Liver (tissue), 8 donors: ENCODE measurements at regions not wholly inside any gene's neighbourhood (a gene's known extent, or its start where the extent isn't known, plus 50 kb on each side); places are given as distances from the start of the nearest gene placed in this dataset.

Experiments
- DNase-seq: peaks from one replicate; pipeline ENCODE4 v3.0.0-alpha.2; 2017; ENCODE audit warnings: low spot score
- H3K27ac ChIP-seq, 2 donors: one replicate each; pipeline ENCODE4 v1.7.0; 2013; ENCODE audit warnings: inconsistent platforms in 2 of 2, low read length in 2 of 2, control low read depth in 1 of 2, low read depth in 1 of 2, mild to moderate bottlenecking in 1 of 2
- H3K27me3 ChIP-seq, 4 donors: one replicate each; pipeline versions ENCODE4 v1.6.1 to v1.7.0; 2013; ENCODE audit warnings: low read length in 3 of 4, inconsistent platforms in 1 of 4, mild to moderate bottlenecking in 1 of 4, moderate library complexity in 1 of 4; ENCODE audit not compliant: control insufficient read depth in 4 of 4, insufficient read depth in 4 of 4
- H3K36me3 ChIP-seq, 4 donors: one replicate each; pipeline versions ENCODE4 v1.6.1 to v1.7.0; 2013; ENCODE audit warnings: low read length in 3 of 4, mild to moderate bottlenecking in 3 of 4, low read depth in 1 of 4, moderate library complexity in 1 of 4; ENCODE audit not compliant: control insufficient read depth in 4 of 4, insufficient read depth in 3 of 4
- H3K4me1 ChIP-seq, 4 donors: one replicate each; pipeline versions ENCODE4 v1.6.1 to v1.7.0; 2013; ENCODE audit warnings: low read length in 3 of 4, mild to moderate bottlenecking in 3 of 4, moderate library complexity in 1 of 4; ENCODE audit not compliant: control insufficient read depth in 4 of 4, insufficient read depth in 4 of 4
- H3K4me3 ChIP-seq, 3 donors: one replicate each; pipeline versions ENCODE4 v1.6.1 to v1.7.0; 2013; ENCODE audit warnings: low read length in 3 of 3, control low read depth in 1 of 3, low read depth in 1 of 3, mild to moderate bottlenecking in 1 of 3
- H3K9ac ChIP-seq, 2 donors: one replicate each; pipeline ENCODE4 v1.7.0; 2013; ENCODE audit warnings: low read length in 2 of 2, mild to moderate bottlenecking in 2 of 2, moderate library complexity in 2 of 2, control low read depth in 1 of 2, low read depth in 1 of 2
- H3K9me3 ChIP-seq, 4 donors: one replicate each; pipeline versions ENCODE4 v1.6.1 to v1.7.0; 2013; ENCODE audit warnings: low read length in 3 of 4; ENCODE audit not compliant: control insufficient read depth in 4 of 4
- EGR1 ChIP-seq, 2 donors: IDR thresholded peaks; 2 replicates each; pipeline ENCODE4 v1.6.1; 2016 to 2018; ENCODE audit warnings: antibody characterized with exemption in 2 of 2, low read depth in 2 of 2
- FOXA1 ChIP-seq: IDR thresholded peaks from 2 replicates; pipeline ENCODE4 v1.6.1; 2016; ENCODE audit warnings: antibody characterized with exemption
- FOXA2 ChIP-seq: IDR thresholded peaks from 2 replicates; pipeline ENCODE4 v1.6.1; 2016; ENCODE audit warnings: antibody characterized with exemption
- GABPA ChIP-seq, 2 donors: IDR thresholded peaks in 1 of 2; conservative IDR thresholded peaks in 1 of 2; 2 replicates each; pipeline ENCODE4 v1.6.1; 2016; ENCODE audit warnings: antibody characterized with exemption in 2 of 2, mild to moderate bottlenecking in 1 of 2, moderate library complexity in 1 of 2
- HNF4A ChIP-seq, 2 donors: conservative IDR thresholded peaks; 2 replicates each; pipeline ENCODE4 v1.6.1; 2016; ENCODE audit warnings: antibody characterized with exemption in 2 of 2, mild to moderate bottlenecking in 2 of 2
- HNF4G ChIP-seq: IDR thresholded peaks from 2 replicates; pipeline ENCODE4 v1.6.1; 2016; ENCODE audit warnings: antibody characterized with exemption
- JUND ChIP-seq, 2 donors: IDR thresholded peaks; 2 replicates each; pipeline ENCODE4 v1.6.1; 2016; ENCODE audit warnings: antibody characterized with exemption in 2 of 2
- NR2F2 ChIP-seq: IDR thresholded peaks from 2 replicates; pipeline ENCODE4 v1.6.1; 2016; ENCODE audit warnings: antibody characterized with exemption
- RAD21 ChIP-seq, 2 donors: IDR thresholded peaks; 2 replicates each; pipeline ENCODE4 v1.6.1; 2016; ENCODE audit warnings: antibody characterized with exemption in 2 of 2, mild to moderate bottlenecking in 2 of 2
- RXRA ChIP-seq, 2 donors: IDR thresholded peaks; 2 replicates each; pipeline ENCODE4 v1.6.1; 2017 to 2018; ENCODE audit warnings: antibody characterized with exemption in 2 of 2, mild to moderate bottlenecking in 1 of 2
- TAF1 ChIP-seq: conservative IDR thresholded peaks from 2 replicates; pipeline ENCODE4 v1.6.1; 2016; ENCODE audit warnings: antibody characterized with exemption, mild to moderate bottlenecking
- YY1 ChIP-seq: IDR thresholded peaks from 2 replicates; pipeline ENCODE4 v1.6.1; 2016; ENCODE audit warnings: antibody characterized with exemption, mild to moderate bottlenecking
- WGBS: extraction: QIAGEN DNeasy Blood & Tissue Kit; methylation state at CpG from one replicate; pipeline ENCODE4 v1.1.7; 2013; 5-methylcytosine and 5-hydroxymethylcytosine counted together
- TF ChIP-seq, protein P1 (sequence below): IDR thresholded peaks from 2 replicates; pipeline ENCODE4 v1.6.1; 2016; ENCODE audit warnings: antibody characterized with exemption, mild to moderate bottlenecking
- TF ChIP-seq, protein P2 (sequence below): fragments of 150-350 bp; IDR thresholded peaks from 2 replicates; pipeline ENCODE4 v1.5.1; 2017; ENCODE audit warnings: improper control_type of control experiment, low read depth, low read length; ENCODE audit not compliant: missing input control
- TF ChIP-seq, protein P3 (sequence below): IDR thresholded peaks from 2 replicates; pipeline ENCODE4 v1.6.1; 2016; ENCODE audit warnings: antibody characterized with exemption
- TF ChIP-seq, protein P4 (sequence below): IDR thresholded peaks from 2 replicates; pipeline ENCODE4 v1.6.1; 2016; ENCODE audit warnings: antibody characterized with exemption
- TF ChIP-seq, protein P5 (sequence below): IDR thresholded peaks from 2 replicates; pipeline ENCODE4 v1.6.1; 2016; ENCODE audit warnings: antibody characterized with exemption
- donor health status: healthy.
- donor health status: healthy.
- donor health status: healthy.
- donor health status: healthy.
- donor health status: healthy.

DNA sequence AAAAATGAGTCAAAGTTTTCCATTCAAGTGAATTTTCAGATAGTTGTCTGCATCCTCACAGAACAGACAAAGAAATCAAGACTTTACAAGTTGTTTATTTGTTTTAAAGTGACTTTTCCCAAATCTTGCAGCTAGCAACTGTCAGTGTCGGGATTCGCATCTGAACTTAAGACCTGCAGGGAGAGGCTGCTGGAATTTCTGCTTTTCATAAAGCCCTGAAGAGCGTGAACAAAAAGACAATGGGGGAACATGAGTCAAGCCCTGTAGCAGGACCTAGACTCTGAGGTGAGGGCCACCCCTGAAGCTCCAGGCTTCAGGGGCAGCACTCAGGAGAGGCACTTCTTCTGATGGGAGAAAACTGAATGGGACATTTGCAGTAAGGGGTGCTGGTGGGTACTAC lies 108.2 kb upstream of the CTAGE1 start:
- H3K27me3 ChIP-seq: no peaks in the 10 kb centered on the region
- no peak for DNase-seq
- no peak overlapping the region for H3K4me3 ChIP-seq
- no peaks in the 10 kb centered on the region for H3K9me3 ChIP-seq
- peaks cover 0 to 5% (median 0%) of the 10 kb centered on the region in 4 donors for H3K4me1 ChIP-seq
- H3K9ac ChIP-seq: no peak overlapping the region
- TF ChIP-seq, protein P1, sequence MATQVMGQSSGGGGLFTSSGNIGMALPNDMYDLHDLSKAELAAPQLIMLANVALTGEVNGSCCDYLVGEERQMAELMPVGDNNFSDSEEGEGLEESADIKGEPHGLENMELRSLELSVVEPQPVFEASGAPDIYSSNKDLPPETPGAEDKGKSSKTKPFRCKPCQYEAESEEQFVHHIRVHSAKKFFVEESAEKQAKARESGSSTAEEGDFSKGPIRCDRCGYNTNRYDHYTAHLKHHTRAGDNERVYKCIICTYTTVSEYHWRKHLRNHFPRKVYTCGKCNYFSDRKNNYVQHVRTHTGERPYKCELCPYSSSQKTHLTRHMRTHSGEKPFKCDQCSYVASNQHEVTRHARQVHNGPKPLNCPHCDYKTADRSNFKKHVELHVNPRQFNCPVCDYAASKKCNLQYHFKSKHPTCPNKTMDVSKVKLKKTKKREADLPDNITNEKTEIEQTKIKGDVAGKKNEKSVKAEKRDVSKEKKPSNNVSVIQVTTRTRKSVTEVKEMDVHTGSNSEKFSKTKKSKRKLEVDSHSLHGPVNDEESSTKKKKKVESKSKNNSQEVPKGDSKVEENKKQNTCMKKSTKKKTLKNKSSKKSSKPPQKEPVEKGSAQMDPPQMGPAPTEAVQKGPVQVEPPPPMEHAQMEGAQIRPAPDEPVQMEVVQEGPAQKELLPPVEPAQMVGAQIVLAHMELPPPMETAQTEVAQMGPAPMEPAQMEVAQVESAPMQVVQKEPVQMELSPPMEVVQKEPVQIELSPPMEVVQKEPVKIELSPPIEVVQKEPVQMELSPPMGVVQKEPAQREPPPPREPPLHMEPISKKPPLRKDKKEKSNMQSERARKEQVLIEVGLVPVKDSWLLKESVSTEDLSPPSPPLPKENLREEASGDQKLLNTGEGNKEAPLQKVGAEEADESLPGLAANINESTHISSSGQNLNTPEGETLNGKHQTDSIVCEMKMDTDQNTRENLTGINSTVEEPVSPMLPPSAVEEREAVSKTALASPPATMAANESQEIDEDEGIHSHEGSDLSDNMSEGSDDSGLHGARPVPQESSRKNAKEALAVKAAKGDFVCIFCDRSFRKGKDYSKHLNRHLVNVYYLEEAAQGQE: no peak
- TF ChIP-seq, protein P2, sequence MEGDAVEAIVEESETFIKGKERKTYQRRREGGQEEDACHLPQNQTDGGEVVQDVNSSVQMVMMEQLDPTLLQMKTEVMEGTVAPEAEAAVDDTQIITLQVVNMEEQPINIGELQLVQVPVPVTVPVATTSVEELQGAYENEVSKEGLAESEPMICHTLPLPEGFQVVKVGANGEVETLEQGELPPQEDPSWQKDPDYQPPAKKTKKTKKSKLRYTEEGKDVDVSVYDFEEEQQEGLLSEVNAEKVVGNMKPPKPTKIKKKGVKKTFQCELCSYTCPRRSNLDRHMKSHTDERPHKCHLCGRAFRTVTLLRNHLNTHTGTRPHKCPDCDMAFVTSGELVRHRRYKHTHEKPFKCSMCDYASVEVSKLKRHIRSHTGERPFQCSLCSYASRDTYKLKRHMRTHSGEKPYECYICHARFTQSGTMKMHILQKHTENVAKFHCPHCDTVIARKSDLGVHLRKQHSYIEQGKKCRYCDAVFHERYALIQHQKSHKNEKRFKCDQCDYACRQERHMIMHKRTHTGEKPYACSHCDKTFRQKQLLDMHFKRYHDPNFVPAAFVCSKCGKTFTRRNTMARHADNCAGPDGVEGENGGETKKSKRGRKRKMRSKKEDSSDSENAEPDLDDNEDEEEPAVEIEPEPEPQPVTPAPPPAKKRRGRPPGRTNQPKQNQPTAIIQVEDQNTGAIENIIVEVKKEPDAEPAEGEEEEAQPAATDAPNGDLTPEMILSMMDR: no peak
- no peak for TF ChIP-seq RAD21 (IDR thresholded peaks at IDR 0.05)
- TF ChIP-seq RXRA (IDR thresholded peaks at IDR 0.05): no peak
- no peak for TF ChIP-seq TAF1
- TF ChIP-seq HNF4G: no peak
- no peak for TF ChIP-seq FOXA2
- TF ChIP-seq, protein P3, sequence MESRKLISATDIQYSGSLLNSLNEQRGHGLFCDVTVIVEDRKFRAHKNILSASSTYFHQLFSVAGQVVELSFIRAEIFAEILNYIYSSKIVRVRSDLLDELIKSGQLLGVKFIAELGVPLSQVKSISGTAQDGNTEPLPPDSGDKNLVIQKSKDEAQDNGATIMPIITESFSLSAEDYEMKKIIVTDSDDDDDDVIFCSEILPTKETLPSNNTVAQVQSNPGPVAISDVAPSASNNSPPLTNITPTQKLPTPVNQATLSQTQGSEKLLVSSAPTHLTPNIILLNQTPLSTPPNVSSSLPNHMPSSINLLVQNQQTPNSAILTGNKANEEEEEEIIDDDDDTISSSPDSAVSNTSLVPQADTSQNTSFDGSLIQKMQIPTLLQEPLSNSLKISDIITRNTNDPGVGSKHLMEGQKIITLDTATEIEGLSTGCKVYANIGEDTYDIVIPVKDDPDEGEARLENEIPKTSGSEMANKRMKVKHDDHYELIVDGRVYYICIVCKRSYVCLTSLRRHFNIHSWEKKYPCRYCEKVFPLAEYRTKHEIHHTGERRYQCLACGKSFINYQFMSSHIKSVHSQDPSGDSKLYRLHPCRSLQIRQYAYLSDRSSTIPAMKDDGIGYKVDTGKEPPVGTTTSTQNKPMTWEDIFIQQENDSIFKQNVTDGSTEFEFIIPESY: no peak
- no peak for TF ChIP-seq NR2F2
- TF ChIP-seq, protein P4, sequence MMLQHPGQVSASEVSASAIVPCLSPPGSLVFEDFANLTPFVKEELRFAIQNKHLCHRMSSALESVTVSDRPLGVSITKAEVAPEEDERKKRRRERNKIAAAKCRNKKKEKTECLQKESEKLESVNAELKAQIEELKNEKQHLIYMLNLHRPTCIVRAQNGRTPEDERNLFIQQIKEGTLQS: no peak
- TF ChIP-seq FOXA1: no peak
- no peaks in the 10 kb centered on the region for H3K36me3 ChIP-seq
- WGBS: 94% methylated on average over 3 of the region's 3 CpGs
- no peak overlapping the region for H3K27ac ChIP-seq

DNA sequence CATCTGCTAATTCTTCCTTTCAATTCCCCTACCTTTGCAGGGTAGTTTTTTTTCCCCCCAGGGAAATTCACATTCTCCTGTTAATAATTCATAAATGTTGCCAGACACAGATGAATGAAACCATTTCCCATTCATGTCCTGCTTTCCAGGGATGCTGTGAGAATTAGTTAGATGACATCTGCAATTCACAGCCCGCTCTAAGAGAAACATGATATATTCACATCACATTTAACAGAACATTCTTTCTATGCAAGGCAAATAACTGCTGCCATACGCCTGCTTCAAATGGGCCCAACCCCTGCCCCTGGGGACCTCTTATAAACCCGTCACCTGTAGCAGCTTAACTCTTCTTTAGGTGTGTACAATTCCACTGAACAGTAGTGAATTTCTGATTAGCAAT lies 110.6 kb upstream of the CTAGE1 start:
- no peak for DNase-seq
- H3K4me3 ChIP-seq: no peak overlapping the region
- H3K27ac ChIP-seq: no peak overlapping the region
- no peaks in the 10 kb centered on the region for H3K9me3 ChIP-seq
- no peak overlapping the region for H3K9ac ChIP-seq
- no peaks in the 10 kb centered on the region for H3K27me3 ChIP-seq
- 92% methylated on average over 3 of the region's 3 CpGs for WGBS
- peaks cover 0 to 5% (median 0%) of the 10 kb centered on the region in 4 donors for H3K4me1 ChIP-seq
- H3K36me3 ChIP-seq: no peaks in the 10 kb centered on the region
- TF ChIP-seq, protein P4: no peak
- TF ChIP-seq RAD21 (IDR thresholded peaks at IDR 0.05) (no peak), GABPA (IDR thresholded peaks at IDR 0.05 in 1 of 2, conservative IDR thresholded peaks at IDR 0.05 in 1 of 2) (no peak), RXRA (IDR thresholded peaks at IDR 0.05) (no peak), HNF4A (conservative IDR thresholded peaks at IDR 0.05) (no peak), TAF1 (no peak), EGR1 (IDR thresholded peaks at IDR 0.05; ENCODE audit: low read depth in 2 of 2) (no peak), FOXA2 (no peak), HNF4G (no peak), JUND (IDR thresholded peaks at IDR 0.05) (no peak), YY1 (no peak), NR2F2 (no peak)
- TF ChIP-seq, protein P5, sequence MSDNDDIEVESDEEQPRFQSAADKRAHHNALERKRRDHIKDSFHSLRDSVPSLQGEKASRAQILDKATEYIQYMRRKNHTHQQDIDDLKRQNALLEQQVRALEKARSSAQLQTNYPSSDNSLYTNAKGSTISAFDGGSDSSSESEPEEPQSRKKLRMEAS: no peak
- TF ChIP-seq, protein P2: no peak
- TF ChIP-seq, protein P3: no peak
